NCI-H1048 (cell line): ENCODE measurements at regions not wholly inside any gene's neighbourhood (a gene's known extent, or its start where the extent isn't known, plus 50 kb on each side); places are given as distances from the start of the nearest gene placed in this dataset.

Source experiments
- DNase-seq: peaks from one replicate; lab custom pipeline; 2025; lab: John Stamatoyannopoulos, UW

DNA sequence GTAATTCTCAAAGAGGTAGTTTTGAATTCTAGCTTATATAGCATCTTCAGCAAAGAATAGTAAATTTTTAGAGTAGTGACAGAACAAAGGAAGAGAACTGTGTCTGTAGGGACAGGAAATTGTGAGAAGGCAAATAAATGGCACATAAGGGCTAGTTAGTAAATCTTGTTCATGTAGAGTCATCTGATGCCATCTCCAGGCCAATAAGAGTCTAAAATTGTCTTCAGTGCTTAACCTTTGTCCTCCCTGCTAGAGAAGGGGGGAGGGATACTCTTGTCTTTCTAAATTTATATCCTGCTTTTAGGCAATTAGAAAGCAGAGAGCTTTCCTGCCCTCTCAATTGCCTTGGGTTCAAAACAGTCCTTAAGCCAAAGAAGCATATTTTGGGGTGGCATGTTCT lies 87.0 kb upstream of the DNAJC19 start:
- DNase-seq: no peak

DNA sequence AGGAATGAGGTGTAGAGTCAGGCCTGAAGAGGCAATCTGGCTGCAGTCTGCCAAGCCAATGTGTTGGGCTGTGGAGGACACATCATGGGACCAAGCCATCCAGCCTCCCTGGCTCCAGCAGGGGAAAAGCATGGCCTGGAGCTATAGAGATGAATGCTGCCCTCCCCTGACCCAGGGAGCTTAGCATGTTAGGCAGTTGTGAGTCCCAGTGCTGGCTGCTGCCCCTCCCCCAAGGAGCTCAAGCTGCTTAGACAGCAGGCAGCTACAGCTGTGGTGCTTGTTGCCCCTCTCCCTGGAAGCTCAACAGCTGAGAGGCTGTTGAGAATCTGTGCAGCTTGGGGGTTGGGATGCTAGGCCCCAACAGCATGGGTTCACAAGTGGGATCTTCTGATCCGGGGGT lies 85.6 kb upstream of the DNAJC19 start:
- no peak for DNase-seq

GRCh38 chr3:181066143-181067087 lies 76.9 kb upstream of the DNAJC19 start:
- no peak for DNase-seq

GRCh38 chr3:181056136-181056732 lies 66.7 kb upstream of the DNAJC19 start:
- no peak for DNase-seq

- no peak for DNase-seq
Measured at GRCh38 chr3:181054538-181054937, 65.0 kb upstream of the DNAJC19 start.

- DNase-seq: no peak
Measured at GRCh38 chr3:181052256-181052655, 62.7 kb upstream of the DNAJC19 start.

DNA sequence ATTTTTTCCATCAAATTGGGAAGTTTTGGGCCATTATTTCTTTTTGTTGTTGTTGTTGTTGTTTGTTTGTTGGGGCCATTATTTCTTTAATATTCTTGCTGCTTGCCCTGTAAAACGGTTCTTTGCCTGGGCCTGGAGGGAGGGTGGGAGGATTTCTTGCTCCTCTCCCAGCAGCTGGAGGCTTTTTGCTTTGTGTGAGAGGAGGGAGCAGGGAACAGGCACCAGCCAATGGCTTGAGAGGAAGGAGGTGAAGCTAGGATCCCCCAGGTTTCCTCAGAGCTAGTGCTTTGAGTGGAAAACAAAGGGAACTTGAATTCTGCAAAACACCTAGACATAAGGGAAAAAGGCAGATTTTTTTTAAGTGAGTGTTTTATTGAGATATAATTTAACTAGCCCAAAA lies 61.2 kb upstream of the DNAJC19 start:
- no peak for DNase-seq

GRCh38 chr3:181040030-181040429 lies 50.5 kb upstream of the DNAJC19 start:
- DNase-seq: no peak
